A549 (cell line): ENCODE measurements at regions not wholly inside any gene's neighbourhood (a gene's known extent, or its start where the extent isn't known, plus 50 kb on each side); places are given as distances from the start of the nearest gene placed in this dataset.

Source experiments
- ATAC-seq, 2 experiments: fragments of 200-7000 bp in 1 of 2; fragments of >200 bp in 1 of 2; cut with Nextera tagmentation in 1 of 2; cut with Tn5 transposase in 1 of 2; 3 replicates each; pipeline versions ENCODE4 v1.8.0 to v1.9.1; 2018 to 2020; ENCODE audit warnings: mild to moderate bottlenecking in 1 of 2, moderate library complexity in 1 of 2
- CTCF ChIA-PET: fragments of 300-600 bp; sonication (Branson Sonifier 250); formaldehyde crosslinking; extraction: SDS; loops from one replicate; lab custom pipeline; 2021; ENCODE audit warnings: antibody characterized with exemption, inconsistent platforms; lab: Yijun Ruan, JAX
- POLR2A ChIA-PET: fragments of 350-600 bp; formaldehyde crosslinking; extraction: SDS; loops from one replicate; lab custom pipeline; 2021; ENCODE audit warnings: antibody characterized with exemption, inconsistent platforms; lab: Yijun Ruan, JAX
- DNase-seq, 2 experiments: peaks; one replicate each; pipeline versions ENCODE4 v3.0.0 to v3.0.0-alpha.2; 2011 to 2016; ENCODE audit warnings: low read depth in 1 of 2, low spot score in 1 of 2
- FAIRE-seq: peaks from 2 replicates; lab custom pipeline; 2011; peaks lifted over from hg19 to GRCh38; lab: Jason Lieb, UNC
- H3K27ac ChIP-seq, 2 experiments: fragments of >200 bp; sonication (Bioruptor Twin); formaldehyde crosslinking; 3 replicates each; pipeline ENCODE4 v1.5.1; 2016 to 2017
- H3K4me1 ChIP-seq: fragments of >200 bp; sonication (Bioruptor Twin); formaldehyde crosslinking; 3 replicates; pipeline ENCODE4 v1.6.1; 2016
- H3K4me2 ChIP-seq: fragments of >200 bp; sonication (Bioruptor Twin); formaldehyde crosslinking; 3 replicates; pipeline ENCODE4 v1.6.1; 2016
- H3K4me3 ChIP-seq: fragments of >200 bp; sonication (Bioruptor Twin); formaldehyde crosslinking; 3 replicates; pipeline ENCODE4 v1.5.1; 2016
- H3K9me3 ChIP-seq: fragments of >200 bp; sonication (Bioruptor Twin); formaldehyde crosslinking; 3 replicates; pipeline ENCODE4 v1.6.1; 2016
- BHLHE40 ChIP-seq: IDR thresholded peaks from 2 replicates; pipeline ENCODE4 v1.6.1; 2012; ENCODE audit warnings: low read depth, low read length, inconsistent platforms
- CBX2 ChIP-seq: fragments of 200-600 bp; sonication (generic); IDR thresholded peaks from 2 replicates; pipeline ENCODE4 v1.6.1; 2016; ENCODE audit warnings: low read depth, mild to moderate bottlenecking, borderline replicate concordance
- CHD2 ChIP-seq: fragments of 150-350 bp; IDR thresholded peaks from 2 replicates; pipeline ENCODE4 v1.6.1; 2014; ENCODE audit warnings: low read length; ENCODE audit not compliant: partially characterized antibody
- E2F6 ChIP-seq: IDR thresholded peaks from 2 replicates; pipeline ENCODE4 v1.6.1; 2012; ENCODE audit warnings: low read depth, borderline replicate concordance
- EHF ChIP-seq: fragments of 250-450 bp; sonication (Bioruptor Pico); IDR thresholded peaks from 2 replicates; pipeline ENCODE4 v1.5.0; 2020; ENCODE audit warnings: mild to moderate bottlenecking
- EHMT2 ChIP-seq: fragments of 200-600 bp; sonication (generic); IDR thresholded peaks from 2 replicates; pipeline ENCODE4 v1.6.1; 2016; ENCODE audit warnings: antibody characterized with exemption, low read depth, mild to moderate bottlenecking, moderate library complexity
- EP300 ChIP-seq, 2 experiments: fragments of >200 bp; sonication (Bioruptor Twin); formaldehyde crosslinking; IDR thresholded peaks; 2 replicates in 1 of 2; 3 replicates in 1 of 2; pipeline ENCODE4 v1.6.1; 2016 to 2017
- HOXA7 ChIP-seq: fragments of 250-450 bp; sonication (Bioruptor Pico); IDR thresholded peaks from 2 replicates; pipeline ENCODE4 v1.5.0; 2020; ENCODE audit warnings: mild to moderate bottlenecking, moderate library complexity
- HOXB5 ChIP-seq: fragments of 250-450 bp; sonication (Bioruptor Pico); IDR thresholded peaks from 2 replicates; pipeline ENCODE4 v1.5.0; 2020; ENCODE audit warnings: mild to moderate bottlenecking, moderate library complexity
- NPAS2 ChIP-seq: fragments of 250-450 bp; sonication (Bioruptor Pico); IDR thresholded peaks from 2 replicates; pipeline ENCODE4 v1.8.0; 2022; ENCODE audit warnings: mild to moderate bottlenecking, moderate library complexity, borderline replicate concordance
- NR3C1 ChIP-seq: fragments of >200 bp; sonication (Bioruptor Twin); formaldehyde crosslinking; IDR thresholded peaks from 3 replicates; pipeline ENCODE4 v1.6.1; 2017
- PHF8 ChIP-seq: fragments of 200-600 bp; sonication (generic); IDR thresholded peaks from 2 replicates; pipeline ENCODE4 v1.6.1; 2016; ENCODE audit warnings: low read depth, mild to moderate bottlenecking, antibody characterized with exemption, moderate library complexity, borderline replicate concordance
- RAD21 ChIP-seq, 2 experiments: fragments of >200 bp in 1 of 2; sonication (Bioruptor Twin) in 1 of 2; formaldehyde crosslinking in 1 of 2; IDR thresholded peaks in 1 of 2; conservative IDR thresholded peaks in 1 of 2; 2 replicates in 1 of 2; 3 replicates in 1 of 2; pipeline ENCODE4 v1.6.1; 2012 to 2018; ENCODE audit warnings: inconsistent platforms in 1 of 2
- RARB ChIP-seq: fragments of 250-450 bp; sonication (Bioruptor Pico); IDR thresholded peaks from 2 replicates; pipeline ENCODE4 v1.8.0; 2021; ENCODE audit warnings: mild to moderate bottlenecking, moderate library complexity
- RNF2 ChIP-seq: fragments of 200-600 bp; sonication (generic); IDR thresholded peaks from 2 replicates; pipeline ENCODE4 v1.6.1; 2016; ENCODE audit warnings: low read depth, mild to moderate bottlenecking, antibody characterized with exemption, moderate library complexity, borderline replicate concordance
- SREBF2 ChIP-seq: fragments of 450-650 bp; IDR thresholded peaks from 2 replicates; pipeline ENCODE4 v1.6.1; 2014; ENCODE audit warnings: mild to moderate bottlenecking, moderate library complexity
- WGBS: methylation state at CpG from one replicate; pipeline ENCODE4 v1.1.6; 2017; ENCODE audit errors: missing lambda C conversion rate; 5-methylcytosine and 5-hydroxymethylcytosine counted together
- TF ChIP-seq, protein P1 (sequence below): fragments of 250-450 bp; sonication (Bioruptor Pico); IDR thresholded peaks from 2 replicates; pipeline ENCODE4 v1.5.0; 2021; ENCODE audit warnings: mild to moderate bottlenecking, moderate library complexity, borderline replicate concordance
- TF ChIP-seq, protein P2 (sequence below): IDR thresholded peaks from 2 replicates; pipeline ENCODE4 v1.6.1; 2012
- TF ChIP-seq, protein P3 (sequence below): fragments of 450-650 bp; IDR thresholded peaks from 2 replicates; pipeline ENCODE4 v1.6.1; 2014; ENCODE audit warnings: antibody characterized with exemption
- TF ChIP-seq, protein P4 (sequence below): fragments of 200-600 bp; sonication (generic); IDR thresholded peaks from 2 replicates; pipeline ENCODE4 v1.6.1; 2016; ENCODE audit warnings: antibody characterized with exemption, mild to moderate bottlenecking, moderate library complexity

DNA sequence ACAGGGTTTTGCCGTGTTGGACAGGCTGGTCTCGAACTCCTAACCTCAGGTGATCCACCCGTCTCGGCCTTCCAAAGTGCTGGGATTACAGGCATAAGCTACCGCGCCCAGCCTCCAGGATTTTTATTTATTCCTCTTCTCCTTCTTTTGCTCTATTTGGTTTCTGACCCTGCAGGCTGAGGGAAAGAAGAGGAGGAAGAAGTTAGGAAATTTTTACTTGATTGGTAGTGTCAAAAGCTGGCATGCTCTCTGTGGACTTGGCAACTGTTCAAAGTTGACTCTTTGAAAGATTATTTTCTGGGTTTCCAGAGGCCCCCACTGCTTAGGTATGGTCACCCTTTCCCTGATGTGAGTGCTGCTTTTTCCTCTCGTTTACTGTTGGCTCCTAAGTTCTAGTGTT, 372.2 kb downstream of the DIPK2A start:
- no peak for TF ChIP-seq E2F6
- no peak for TF ChIP-seq PHF8
- no peak for TF ChIP-seq HOXB5
- TF ChIP-seq RNF2: no peak
- TF ChIP-seq CBX2: no peak
- TF ChIP-seq NR3C1: no peak
- TF ChIP-seq RARB (CRISPR knock-in tag): no peak
- TF ChIP-seq, protein P1, sequence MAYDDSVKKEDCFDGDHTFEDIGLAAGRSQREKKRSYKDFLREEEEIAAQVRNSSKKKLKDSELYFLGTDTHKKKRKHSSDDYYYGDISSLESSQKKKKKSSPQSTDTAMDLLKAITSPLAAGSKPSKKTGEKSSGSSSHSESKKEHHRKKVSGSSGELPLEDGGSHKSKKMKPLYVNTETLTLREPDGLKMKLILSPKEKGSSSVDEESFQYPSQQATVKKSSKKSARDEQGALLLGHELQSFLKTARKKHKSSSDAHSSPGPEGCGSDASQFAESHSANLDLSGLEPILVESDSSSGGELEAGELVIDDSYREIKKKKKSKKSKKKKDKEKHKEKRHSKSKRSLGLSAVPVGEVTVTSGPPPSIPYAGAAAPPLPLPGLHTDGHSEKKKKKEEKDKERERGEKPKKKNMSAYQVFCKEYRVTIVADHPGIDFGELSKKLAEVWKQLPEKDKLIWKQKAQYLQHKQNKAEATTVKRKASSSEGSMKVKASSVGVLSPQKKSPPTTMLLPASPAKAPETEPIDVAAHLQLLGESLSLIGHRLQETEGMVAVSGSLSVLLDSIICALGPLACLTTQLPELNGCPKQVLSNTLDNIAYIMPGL (CRISPR knock-in tag): no peak
- TF ChIP-seq RAD21 (conservative IDR thresholded peaks at IDR 0.05 in 1 of 2, IDR thresholded peaks at IDR 0.05 in 1 of 2): no peak
- TF ChIP-seq NPAS2 (CRISPR knock-in tag): no peak
- no peak for TF ChIP-seq BHLHE40
- TF ChIP-seq CHD2: no peak
- no peak for TF ChIP-seq EHMT2
- no peak for TF ChIP-seq SREBF2
- TF ChIP-seq, protein P2, sequence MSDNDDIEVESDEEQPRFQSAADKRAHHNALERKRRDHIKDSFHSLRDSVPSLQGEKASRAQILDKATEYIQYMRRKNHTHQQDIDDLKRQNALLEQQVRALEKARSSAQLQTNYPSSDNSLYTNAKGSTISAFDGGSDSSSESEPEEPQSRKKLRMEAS: no peak
- TF ChIP-seq, protein P3, sequence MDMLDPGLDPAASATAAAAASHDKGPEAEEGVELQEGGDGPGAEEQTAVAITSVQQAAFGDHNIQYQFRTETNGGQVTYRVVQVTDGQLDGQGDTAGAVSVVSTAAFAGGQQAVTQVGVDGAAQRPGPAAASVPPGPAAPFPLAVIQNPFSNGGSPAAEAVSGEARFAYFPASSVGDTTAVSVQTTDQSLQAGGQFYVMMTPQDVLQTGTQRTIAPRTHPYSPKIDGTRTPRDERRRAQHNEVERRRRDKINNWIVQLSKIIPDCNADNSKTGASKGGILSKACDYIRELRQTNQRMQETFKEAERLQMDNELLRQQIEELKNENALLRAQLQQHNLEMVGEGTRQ: no peak
- TF ChIP-seq, protein P4, sequence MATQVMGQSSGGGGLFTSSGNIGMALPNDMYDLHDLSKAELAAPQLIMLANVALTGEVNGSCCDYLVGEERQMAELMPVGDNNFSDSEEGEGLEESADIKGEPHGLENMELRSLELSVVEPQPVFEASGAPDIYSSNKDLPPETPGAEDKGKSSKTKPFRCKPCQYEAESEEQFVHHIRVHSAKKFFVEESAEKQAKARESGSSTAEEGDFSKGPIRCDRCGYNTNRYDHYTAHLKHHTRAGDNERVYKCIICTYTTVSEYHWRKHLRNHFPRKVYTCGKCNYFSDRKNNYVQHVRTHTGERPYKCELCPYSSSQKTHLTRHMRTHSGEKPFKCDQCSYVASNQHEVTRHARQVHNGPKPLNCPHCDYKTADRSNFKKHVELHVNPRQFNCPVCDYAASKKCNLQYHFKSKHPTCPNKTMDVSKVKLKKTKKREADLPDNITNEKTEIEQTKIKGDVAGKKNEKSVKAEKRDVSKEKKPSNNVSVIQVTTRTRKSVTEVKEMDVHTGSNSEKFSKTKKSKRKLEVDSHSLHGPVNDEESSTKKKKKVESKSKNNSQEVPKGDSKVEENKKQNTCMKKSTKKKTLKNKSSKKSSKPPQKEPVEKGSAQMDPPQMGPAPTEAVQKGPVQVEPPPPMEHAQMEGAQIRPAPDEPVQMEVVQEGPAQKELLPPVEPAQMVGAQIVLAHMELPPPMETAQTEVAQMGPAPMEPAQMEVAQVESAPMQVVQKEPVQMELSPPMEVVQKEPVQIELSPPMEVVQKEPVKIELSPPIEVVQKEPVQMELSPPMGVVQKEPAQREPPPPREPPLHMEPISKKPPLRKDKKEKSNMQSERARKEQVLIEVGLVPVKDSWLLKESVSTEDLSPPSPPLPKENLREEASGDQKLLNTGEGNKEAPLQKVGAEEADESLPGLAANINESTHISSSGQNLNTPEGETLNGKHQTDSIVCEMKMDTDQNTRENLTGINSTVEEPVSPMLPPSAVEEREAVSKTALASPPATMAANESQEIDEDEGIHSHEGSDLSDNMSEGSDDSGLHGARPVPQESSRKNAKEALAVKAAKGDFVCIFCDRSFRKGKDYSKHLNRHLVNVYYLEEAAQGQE: no peak
- no peak for TF ChIP-seq EHF (CRISPR knock-in tag)
- TF ChIP-seq EP300 (IDR thresholded peaks at IDR 0.05): no peak
- no peak for TF ChIP-seq HOXA7 (CRISPR knock-in tag)

More for the DNA sequence above, 372.2 kb downstream of the DIPK2A start:
- no peak for FAIRE-seq
- H3K4me3 ChIP-seq: no peak overlapping the region
- POLR2A ChIA-PET: no interaction called here
- no peaks in the 10 kb centered on the region for H3K4me1 ChIP-seq
- H3K4me2 ChIP-seq: no peak overlapping the region
- CTCF ChIA-PET: no interaction called here
- no peak for DNase-seq
- no peaks in the 10 kb centered on the region for H3K9me3 ChIP-seq
- ATAC-seq: no peak
- WGBS: 35% methylated on average over 7 of the region's 7 CpGs
- no peak overlapping the region for H3K27ac ChIP-seq
